PFSK-1 (cell line): ENCODE measurements at regions not wholly inside any gene's neighbourhood (a gene's known extent, or its start where the extent isn't known, plus 50 kb on each side); places are given as distances from the start of the nearest gene placed in this dataset.

Experiments
- POLR2AphosphoS5 ChIP-seq: IDR thresholded peaks from 2 replicates; pipeline ENCODE4 v1.6.1; 2012; ENCODE audit warnings: low read depth, mild to moderate bottlenecking, control low read depth, low read length, moderate library complexity
- SIN3A ChIP-seq: IDR thresholded peaks from 2 replicates; pipeline ENCODE4 v1.6.1; 2012; ENCODE audit warnings: mild to moderate bottlenecking, low read length, moderate library complexity, borderline replicate concordance; ENCODE audit not compliant: insufficient read depth
- TAF1 ChIP-seq: IDR thresholded peaks from 2 replicates; pipeline ENCODE4 v1.6.1; 2012; ENCODE audit warnings: low read length, control low read depth, borderline replicate concordance; ENCODE audit not compliant: insufficient read depth

GRCh38 chr18:65359479-65359878 lies 391.3 kb upstream of the CDH7 start:
- TF ChIP-seq POLR2AphosphoS5 (no peak), TAF1 (no peak), SIN3A (no peak)
